Epithelial cell of prostate (primary cell): ENCODE measurements at regions not wholly inside any gene's neighbourhood (a gene's known extent, or its start where the extent isn't known, plus 50 kb on each side); places are given as distances from the start of the nearest gene placed in this dataset.
"Not testable (repeated sequence)": the region's sequence is repeated elsewhere in the genome, so short reads cannot be mapped to it uniquely, and the experiment has no call there.

Experiments
- DNase-seq: peaks from one replicate; pipeline ENCODE4 v3.0.0-alpha.2; 2011; ENCODE audit warnings: low read depth, low spot score
- H3K27ac ChIP-seq: fragments of 450-650 bp; 2 replicates; pipeline ENCODE4 v1.5.1; 2017; ENCODE audit warnings: mild to moderate bottlenecking

DNA sequence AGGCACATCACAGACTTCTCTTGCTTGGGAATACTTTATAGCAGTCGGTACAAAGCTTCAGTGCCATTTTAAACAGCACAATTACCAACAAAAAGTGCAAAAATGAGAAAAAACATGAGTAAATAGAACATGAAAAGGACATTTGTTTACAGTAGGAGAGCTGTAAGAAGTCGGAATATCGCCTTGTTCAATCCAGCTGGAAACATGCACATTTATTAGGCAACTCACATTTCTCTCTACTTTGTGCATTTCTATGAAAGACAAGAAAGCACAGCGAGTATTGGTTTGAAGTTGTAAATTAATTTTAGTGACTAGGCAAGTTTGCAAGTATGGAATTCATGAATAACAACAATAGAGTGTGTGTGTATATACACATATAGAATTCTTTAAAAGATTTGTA, 484.7 kb downstream of the DACH1 start:
- no peak for DNase-seq
- H3K27ac ChIP-seq: no peak overlapping the region

DNA sequence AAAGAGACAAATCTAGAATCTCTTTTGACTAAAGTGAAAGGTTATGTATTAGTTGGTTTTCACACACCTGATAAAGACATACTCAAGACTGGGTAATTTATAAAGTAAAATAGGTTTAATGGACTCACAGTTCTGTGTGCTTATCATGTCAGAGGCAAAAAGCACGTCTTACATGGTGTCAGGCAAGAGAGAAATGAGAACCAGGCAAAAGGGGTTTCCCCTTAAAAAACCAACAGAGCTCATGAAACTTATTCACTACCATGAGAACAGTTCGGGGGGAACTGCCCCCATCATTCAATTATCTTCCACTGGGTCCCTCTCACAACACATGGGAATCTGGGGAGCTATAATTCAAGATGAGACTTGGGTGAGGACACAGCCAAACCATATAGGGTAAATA, 486.8 kb downstream of the DACH1 start:
- no peak for DNase-seq
- H3K27ac ChIP-seq: peak overlapping the region; percentile 79

DNA sequence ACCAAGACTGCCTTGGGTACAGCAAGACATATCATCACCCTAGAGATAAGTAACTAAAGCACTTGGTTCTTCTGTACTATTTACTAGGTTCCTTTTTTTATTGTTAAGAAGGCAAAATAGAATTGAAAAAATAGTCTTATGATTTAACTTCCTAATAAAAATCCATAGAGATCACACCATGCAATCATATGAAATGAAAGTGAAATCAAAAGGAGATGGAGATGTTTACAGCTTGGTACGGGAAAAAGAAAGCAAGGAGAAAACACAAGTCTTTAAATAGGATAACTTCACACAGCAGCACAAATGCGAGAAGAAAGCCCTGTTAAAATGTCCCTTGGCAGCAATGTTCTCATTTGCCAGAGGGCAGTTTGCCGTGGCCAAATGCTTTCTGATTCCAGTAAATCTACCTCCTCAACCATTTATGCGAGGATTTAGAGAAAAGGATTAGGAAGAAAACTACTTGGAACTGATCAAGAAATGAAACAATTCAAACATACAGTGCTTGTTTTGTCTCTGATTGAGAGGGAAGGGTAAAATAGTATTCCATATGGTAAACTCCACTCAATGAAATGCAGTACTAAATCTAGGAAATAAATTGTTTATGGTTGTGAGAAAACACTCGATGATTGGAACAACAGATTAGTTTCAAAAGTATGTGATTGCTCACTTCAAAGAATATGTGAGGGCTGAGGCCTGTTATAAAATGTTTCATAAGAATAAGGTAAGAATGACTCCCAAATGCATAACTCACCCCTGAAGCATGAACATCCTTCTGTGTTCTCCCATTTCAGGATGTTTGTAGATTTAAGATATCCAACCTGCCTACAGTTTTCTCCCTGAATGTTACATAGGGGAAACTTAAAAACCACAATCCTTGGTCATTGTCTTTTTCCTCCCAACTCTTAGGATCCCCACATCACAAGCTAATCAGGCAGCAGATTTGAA, 487.8 kb downstream of the DACH1 start:
- H3K27ac ChIP-seq: peak overlapping the region; percentile 79
- DNase-seq: peak; percentile 14

DNA sequence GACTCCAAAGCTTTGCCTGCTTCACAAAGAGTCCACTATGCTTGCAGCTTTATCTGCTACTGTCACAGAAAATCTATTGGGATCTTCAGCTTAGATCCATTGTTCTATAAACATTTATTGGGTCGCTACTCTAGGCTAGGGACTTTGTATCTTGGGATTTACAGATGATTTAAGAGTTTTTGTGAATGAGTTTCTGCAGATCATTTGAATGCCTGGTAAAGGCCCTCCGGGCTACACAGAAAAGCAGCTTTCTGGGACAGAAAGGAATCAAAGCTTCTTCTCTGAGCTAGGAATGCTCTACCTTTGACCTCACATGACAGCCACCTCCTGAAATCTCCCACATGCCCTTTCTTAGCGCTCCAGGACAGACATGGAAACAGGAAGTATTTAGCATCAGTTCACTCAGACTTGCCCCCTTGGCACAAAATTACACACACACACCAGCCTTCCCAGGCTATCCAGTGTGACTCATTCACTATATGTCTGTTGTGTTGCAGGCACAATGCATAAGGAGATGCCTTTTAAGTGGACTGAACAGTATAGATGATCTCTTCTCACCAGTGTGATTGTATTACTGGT, 492.4 kb downstream of the DACH1 start:
- DNase-seq: no peak
- no peak overlapping the region for H3K27ac ChIP-seq

DNA sequence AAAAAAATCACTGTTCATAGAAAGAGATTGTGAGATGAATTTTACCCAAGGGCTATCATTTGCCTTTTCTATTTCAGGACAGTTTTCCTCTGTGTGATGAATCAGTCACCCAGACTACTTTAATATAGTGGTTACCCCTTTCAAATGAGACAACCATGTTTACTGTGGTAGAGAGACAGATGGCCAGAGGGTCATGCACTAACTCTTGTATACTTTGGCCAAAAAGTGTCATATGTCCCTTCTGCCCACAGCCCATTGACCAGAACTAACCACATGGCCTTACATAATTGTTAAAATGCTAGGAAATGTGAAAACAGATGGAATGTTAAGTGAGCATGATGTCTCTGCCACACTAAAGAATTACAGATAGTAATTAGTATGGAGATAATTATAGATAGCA, 498.7 kb downstream of the DACH1 start:
- H3K27ac ChIP-seq: no peak overlapping the region

DNA sequence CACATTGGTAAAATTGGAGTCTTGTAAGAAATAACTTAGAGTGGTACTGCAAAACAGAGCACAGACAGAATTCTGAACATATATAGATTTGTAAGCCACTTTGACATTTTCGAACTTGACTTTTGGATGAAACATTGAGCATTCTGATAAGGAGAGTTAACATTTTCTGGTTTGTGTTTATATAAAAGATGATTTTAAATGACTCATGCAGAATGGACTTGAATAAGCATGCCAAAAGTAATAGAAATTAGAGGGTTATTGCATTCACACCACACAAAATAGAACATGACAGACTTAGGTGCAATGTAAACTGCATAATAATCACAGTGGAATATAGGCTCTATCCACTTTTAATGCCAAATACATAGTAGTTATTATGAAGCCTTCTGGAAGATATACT, 507.0 kb downstream of the DACH1 start:
- peak overlapping the region; percentile 30 for H3K27ac ChIP-seq
- DNase-seq: no peak

More for the DNA sequence above, 498.7 kb downstream of the DACH1 start:
- DNase-seq: no peak

DNA sequence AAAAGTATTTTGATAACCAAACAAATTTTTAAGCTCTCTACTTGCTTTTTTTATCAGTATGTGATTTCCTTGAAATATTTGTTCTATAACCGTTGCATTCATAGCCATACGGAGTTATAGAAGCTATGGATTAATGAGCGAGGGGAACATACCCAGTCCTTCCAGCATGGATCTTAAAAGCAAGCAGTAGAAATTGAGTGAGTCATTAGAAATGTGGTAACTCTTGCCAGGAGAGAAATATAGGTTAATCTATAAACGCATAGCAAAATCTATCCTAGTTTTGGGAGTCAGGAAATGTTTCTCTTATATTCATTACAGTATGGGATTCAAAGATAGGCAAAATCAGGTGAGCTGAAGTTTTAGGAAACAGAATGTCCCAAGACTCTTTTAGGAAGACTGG, 507.4 kb downstream of the DACH1 start:
- no peak for DNase-seq
- peak overlapping the region; percentile 30 for H3K27ac ChIP-seq

DNA sequence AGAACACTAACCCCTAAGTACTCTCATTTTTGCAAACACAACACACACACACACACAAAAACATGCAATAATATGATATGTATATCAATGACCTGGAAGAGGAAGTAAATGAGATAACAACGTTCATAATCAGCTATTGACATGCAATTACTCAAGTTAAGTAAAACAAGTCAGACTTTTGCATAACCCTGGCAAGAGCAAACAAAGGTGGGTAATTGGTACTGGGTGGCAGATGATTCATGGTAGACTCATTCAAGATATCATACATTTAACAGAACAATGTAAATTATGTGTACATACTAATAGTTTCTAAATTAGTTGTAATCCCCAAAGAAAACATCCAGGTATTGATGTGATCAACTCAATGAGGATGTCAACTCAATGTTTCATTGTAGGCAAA, 508.8 kb downstream of the DACH1 start:
- peak overlapping the region; percentile 27 for H3K27ac ChIP-seq
- DNase-seq: peak; percentile 48

DNA sequence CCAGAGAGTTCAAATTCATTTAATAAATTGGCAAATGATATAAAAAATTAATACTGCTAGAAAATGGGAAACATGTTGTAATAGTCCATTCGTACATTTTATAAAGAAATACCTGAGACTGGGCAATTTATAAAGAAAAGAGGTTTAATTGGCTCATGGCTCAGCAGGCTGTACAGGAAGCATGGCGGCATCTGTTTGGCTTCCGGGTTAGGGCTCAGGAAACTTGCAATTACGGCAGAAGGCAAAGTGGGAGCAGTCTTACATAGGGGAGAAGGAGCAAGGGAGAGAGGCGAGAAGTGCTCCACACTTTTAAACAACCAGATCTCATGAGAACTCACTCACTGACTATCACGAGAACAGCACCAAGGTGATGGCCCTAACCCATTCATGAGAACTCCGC, 512.0 kb downstream of the DACH1 start:
- H3K27ac ChIP-seq: no peak overlapping the region
- no peak for DNase-seq

DNA sequence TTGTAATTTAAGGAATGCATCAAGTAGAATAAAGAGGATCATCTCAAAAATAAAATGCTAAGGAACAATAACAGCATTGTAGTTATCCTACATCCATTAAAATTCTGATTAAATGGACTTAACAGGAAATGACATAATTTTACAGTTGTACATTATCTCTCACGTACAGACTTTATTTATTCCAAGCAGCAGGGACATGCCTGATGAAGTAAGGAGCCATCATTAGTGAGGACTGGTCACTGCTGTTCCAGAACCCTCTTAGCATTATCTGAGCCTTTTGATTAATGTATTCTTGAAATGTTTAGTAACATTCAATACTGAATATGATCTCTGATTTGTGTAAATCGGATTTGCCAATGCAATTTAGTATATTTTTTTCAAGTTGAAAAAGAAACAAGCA, 516.1 kb downstream of the DACH1 start:
- H3K27ac ChIP-seq: no peak overlapping the region
- no peak for DNase-seq

DNA sequence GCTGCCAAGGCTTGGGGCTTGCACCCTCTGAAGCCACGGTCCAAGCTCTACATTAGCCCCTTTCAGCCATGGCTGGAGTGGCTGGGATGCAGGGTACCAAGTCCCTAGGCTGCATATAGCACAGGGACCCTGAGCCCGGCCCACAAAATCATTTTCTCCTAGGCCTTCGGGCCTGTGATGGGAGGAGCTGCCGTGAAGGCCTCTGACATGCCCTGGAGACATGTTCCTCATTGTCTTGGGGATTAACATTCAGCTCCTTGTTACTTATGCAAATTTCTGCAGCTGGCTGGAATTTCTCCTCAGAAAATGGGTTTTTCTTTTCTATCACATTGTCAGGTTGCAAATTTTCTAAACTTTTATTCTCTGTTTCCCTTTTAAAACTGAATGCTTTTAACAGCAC, 521.1 kb downstream of the DACH1 start:
- DNase-seq, H3K27ac ChIP-seq: not testable (repeated sequence)

DNA sequence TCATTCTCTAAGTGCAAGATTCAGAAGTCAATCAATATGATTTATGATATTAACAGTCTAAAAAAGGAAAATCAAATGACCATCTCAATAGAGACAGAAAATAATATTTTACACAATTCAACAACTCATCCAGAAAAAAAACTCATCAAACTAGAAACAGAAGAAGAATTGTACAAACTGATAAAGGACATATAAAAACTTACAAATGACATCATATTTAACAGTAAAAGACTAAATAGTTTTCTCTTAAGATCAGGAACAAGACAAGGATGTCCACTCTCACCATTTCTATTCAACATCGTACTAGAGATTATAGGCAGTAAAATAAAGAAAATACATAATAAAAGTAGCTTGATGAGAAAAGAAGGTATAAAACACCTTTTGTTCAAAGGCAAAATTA, 527.3 kb downstream of the DACH1 start:
- no peak for DNase-seq
- H3K27ac ChIP-seq: no peak overlapping the region

DNA sequence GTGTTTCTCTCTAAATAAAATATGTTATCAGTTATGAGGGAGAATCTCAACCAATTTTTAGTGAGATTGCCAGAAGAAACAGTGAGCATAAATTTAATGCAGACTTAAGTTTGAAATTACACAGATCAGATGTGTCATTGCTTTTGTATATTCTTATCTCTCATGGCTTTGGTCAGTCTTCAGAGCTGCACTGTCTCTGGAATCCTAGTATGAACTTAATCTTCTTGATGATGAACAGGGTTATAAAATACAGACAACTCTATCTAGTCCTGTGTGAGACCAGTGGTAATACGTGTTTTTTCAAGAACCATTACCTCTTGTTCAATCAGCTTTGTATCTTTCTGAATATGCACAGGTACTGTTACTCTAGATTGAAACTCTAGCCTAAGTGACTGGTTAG, 528.0 kb downstream of the DACH1 start:
- H3K27ac ChIP-seq: no peak overlapping the region
- no peak for DNase-seq

DNA sequence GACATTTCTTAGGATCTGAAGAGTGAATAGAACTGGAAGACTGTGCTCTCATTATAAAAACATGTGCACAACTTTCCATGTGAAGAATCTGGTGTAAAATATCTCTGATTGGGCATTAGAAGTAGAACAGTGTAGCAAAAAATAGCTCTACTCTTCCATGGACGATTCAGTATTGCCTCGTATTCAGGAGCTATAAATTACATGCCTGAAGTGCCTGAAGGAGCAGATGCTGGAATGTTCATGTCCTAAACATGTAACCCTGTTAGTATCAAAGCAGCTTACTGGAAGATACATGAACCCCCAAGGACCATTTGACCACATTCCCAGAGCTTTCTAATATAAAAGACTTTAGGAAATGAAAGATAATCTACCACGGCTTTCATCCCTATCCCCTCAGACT, 528.9 kb downstream of the DACH1 start:
- no peak for DNase-seq
- H3K27ac ChIP-seq: no peak overlapping the region

DNA sequence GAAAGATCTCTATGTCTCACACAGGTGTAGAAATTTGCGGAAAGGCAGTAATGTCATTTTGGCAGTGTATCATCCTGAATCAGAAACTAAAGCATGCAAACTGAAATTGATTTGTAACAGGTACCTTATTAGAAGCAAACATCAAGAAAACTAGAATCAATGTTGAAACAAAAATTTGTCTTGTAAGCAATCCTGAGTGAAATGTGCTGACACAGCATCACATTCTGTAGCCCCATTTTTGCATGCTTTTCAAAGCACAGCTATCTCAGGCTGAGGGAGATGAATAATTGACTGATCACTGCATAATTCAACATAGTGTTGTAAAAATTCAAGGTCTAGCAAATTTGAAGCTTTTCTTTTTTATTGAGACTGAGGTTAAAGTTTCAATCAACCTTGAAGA, 539.7 kb downstream of the DACH1 start:
- DNase-seq: no peak
- H3K27ac ChIP-seq: no peak overlapping the region

DNA sequence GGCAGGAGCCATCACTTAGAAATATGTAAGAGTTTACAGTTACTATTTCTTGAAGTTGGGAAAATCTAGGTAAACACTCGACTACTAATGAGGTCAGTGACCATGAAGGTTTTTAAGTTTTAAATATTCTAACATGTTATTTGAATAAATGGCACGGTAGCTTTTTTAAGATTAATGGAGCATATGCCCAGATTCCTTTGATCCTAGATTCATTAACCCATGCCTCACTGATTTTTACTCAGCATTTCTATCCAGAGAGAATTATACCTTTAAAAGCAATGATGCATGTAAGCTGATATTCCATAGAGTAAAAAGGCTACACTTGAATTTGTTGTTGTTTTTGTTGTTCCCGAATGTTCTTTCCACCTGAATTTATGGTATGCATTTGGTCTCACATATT, 541.4 kb downstream of the DACH1 start:
- H3K27ac ChIP-seq: no peak overlapping the region
- DNase-seq: no peak

DNA sequence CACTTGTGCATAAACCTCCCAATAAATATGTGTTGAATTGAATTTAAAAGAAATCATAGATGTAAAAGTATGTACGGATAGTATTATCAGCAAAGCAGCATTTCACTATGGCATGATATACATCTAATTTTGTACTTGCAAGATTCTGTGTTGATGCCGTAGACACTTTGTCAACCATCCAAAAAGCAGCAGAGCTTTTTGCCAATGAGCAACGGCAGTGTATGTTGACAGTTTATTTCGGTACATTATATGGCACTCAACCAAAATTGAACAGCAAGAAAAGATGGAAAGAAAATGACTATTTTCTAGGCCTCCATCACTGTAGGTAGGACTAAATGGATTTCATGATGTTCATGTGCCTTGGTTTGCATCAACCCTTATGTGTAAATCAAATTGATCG, 543.7 kb downstream of the DACH1 start:
- no peak overlapping the region for H3K27ac ChIP-seq
- no peak for DNase-seq

DNA sequence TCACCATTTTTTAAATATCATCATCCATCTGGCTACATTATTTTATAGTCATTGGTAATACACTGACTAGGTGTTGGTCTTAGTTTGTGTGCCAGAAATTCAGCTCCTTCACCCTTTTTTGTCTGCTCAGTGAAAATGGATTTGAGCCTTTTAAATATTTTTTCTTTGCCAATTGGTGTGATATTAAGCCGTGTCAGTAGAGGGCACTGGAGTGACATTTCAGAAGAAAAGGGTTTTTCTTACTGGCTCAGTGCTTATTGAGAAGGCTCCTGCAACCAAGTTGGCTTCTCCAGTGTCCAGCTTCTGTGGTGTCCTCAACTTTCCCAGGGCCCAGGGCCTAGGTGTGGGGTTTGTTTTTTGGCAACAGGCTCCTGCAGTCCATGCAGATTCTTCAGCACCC, 546.6 kb downstream of the DACH1 start:
- no peak for DNase-seq
- H3K27ac ChIP-seq: no peak overlapping the region

DNA sequence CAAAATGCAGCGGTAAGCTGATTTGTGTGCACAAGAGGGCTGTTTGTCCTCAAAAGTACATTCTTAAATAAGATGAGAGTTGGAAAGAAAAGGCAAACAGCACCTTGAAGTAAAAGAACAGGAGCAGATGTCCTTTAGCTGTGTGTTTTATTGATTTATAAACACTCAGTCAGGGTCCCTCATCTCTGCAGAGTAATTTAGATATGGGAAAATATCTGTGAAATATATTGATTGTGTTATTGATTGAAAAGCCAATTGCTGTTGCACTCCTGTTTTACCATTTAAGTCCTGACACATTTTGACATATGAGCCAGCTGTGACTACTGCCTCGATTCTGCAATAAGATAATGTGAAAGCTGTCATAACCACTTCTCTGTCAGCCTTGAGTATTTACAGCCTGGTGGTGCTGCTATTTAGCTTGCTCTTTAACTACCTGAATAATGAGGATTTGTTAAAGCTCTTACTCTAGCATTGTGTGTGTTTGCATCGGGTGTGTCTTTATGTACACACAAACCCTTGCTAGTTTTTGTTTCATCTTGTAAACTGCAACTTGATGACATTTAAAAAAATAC, 550.1 kb downstream of the DACH1 start:
- no peak overlapping the region for H3K27ac ChIP-seq
- no peak for DNase-seq

DNA sequence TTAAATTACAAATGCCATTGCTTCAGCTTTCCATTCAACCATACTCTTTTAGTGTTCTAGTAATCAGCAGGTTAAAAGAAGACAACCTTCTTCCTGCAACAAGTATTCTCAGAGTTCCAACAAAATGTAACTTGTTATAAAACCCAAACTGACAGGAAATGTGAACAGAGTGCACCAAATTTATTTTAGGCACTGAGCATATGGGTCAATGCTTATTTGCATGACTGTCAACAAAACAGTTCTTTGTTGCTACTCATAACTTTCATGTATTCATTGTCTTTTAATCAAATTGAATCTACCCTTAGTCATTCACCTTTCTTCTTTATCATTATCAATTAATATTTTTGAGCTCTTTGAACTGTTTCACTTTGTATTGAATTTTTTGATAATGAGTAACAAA, 554.1 kb downstream of the DACH1 start:
- no peak overlapping the region for H3K27ac ChIP-seq
- DNase-seq: no peak

DNA sequence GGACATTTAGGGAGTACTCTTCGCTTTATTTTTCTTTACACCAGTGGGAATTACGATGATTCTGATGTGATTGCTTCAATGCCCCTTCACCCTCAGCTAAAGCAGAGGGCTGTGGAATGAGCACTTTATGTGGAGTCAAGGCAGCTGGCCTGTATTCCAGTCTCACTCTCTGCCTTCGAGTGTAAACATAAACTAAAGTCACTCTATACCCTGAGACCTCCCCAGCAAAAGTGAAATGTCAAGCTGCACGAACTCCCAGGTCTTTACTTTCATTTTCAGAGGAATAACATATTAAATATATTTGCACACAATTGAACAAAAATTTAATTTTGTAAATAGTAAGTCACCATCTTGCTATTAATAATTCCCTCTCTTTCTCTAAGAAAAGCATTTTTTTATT, 557.1 kb downstream of the DACH1 start:
- H3K27ac ChIP-seq: no peak overlapping the region

DNA sequence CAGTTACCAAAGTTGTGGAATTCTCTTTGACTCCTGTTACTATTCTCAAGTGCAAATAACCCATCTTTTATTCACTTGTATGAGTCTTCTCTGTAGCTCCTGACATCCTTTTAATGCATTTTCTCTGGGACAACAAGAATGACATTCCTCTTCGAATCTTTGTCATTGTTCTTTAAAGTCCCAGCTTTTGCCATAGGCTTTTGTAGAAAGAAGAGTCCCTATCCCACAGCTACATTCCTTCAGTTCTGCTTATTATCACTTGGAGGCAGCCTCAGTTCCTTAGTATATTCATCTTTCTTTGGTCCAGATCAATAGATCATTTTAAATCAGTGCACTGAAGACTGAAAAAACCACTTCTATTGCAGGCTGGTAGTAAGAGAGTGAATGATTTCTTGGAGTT, 560.2 kb downstream of the DACH1 start:
- DNase-seq: no peak

More for the DNA sequence above, 557.1 kb downstream of the DACH1 start:
- DNase-seq: no peak

More for the DNA sequence above, 560.2 kb downstream of the DACH1 start:
- H3K27ac ChIP-seq: no peak overlapping the region
